A673 (cell line): ENCODE measurements at regions not wholly inside any gene's neighbourhood (a gene's known extent, or its start where the extent isn't known, plus 50 kb on each side); places are given as distances from the start of the nearest gene placed in this dataset.

Source experiments
- BruUV-seq: library from RNA; stranded (reverse); fragments of 400-500 nt; replicated peaks from 2 replicates; lab custom pipeline; 2021; lab: Mats Ljungman, UMichigan
- CTCF ChIA-PET: fragments of 300-600 bp; sonication (Branson Sonifier 250); formaldehyde crosslinking; loops from one replicate; lab custom pipeline; 2022; ENCODE audit warnings: antibody characterized with exemption; lab: Charles Lee
- POLR2A ChIA-PET: fragments of 300-600 bp; sonication (Branson Sonifier 250); formaldehyde crosslinking; loops from one replicate; lab custom pipeline; 2022; ENCODE audit warnings: antibody characterized with exemption; ENCODE audit not compliant: low non-redundant PET; lab: Charles Lee
- DNase-seq: peaks from one replicate; pipeline ENCODE4 v3.0.0-alpha.2; 2015; ENCODE audit warnings: low spot score
- H3K27ac ChIP-seq: fragments of 200-600 bp; sonication (generic); 2 replicates; pipeline ENCODE4 v1.5.1; 2016; ENCODE audit warnings: mixed run types, low read depth, mild to moderate bottlenecking, mixed read lengths, antibody characterized with exemption, low read length; ENCODE audit not compliant: poor library complexity, severe bottlenecking
- H3K27me3 ChIP-seq: fragments of 200-600 bp; sonication (generic); replicated peaks from 2 replicates; pipeline ENCODE4 v1.6.1; 2017; ENCODE audit warnings: mixed run types, low read depth, mild to moderate bottlenecking, mixed read lengths, antibody characterized with exemption, low read length; ENCODE audit not compliant: insufficient read depth, poor library complexity
- H3K36me3 ChIP-seq: fragments of 200-600 bp; sonication (generic); 2 replicates; pipeline ENCODE4 v1.6.1; 2016; ENCODE audit warnings: mixed run types, mild to moderate bottlenecking, mixed read lengths, antibody characterized with exemption, low read length; ENCODE audit not compliant: insufficient read depth, poor library complexity, severe bottlenecking
- H3K4me1 ChIP-seq: fragments of 200-600 bp; sonication (generic); 2 replicates; pipeline ENCODE4 v1.6.1; 2017; ENCODE audit warnings: mixed run types, mild to moderate bottlenecking, mixed read lengths, antibody characterized with exemption, low read length; ENCODE audit not compliant: insufficient read depth, poor library complexity, severe bottlenecking
- H3K4me3 ChIP-seq: fragments of 200-600 bp; sonication (generic); 2 replicates; pipeline ENCODE4 v1.5.1; 2016; ENCODE audit warnings: low read depth, mixed run types, mild to moderate bottlenecking, mixed read lengths, low read length; ENCODE audit not compliant: poor library complexity, severe bottlenecking
- H3K9me3 ChIP-seq: fragments of 200-600 bp; sonication (generic); 2 replicates; pipeline ENCODE4 v1.6.1; 2016; ENCODE audit warnings: mixed run types, low read depth, mild to moderate bottlenecking, mixed read lengths, antibody characterized with exemption, low read length; ENCODE audit not compliant: poor library complexity, severe bottlenecking
- CTCF ChIP-seq: fragments of 300-800, 200-600 bp; sonication (generic); conservative IDR thresholded peaks from 2 replicates; pipeline ENCODE4 v1.5.1; 2017; ENCODE audit warnings: low read depth, mild to moderate bottlenecking, antibody characterized with exemption, low read length, moderate library complexity, mixed read lengths
- EZH2 ChIP-seq: fragments of 200-600 bp; sonication (generic); IDR thresholded peaks from 2 replicates; pipeline ENCODE4 v1.6.1; 2017; ENCODE audit warnings: borderline replicate concordance, low read depth, mild to moderate bottlenecking, mixed read lengths, antibody characterized with exemption, low read length; ENCODE audit not compliant: poor library complexity, severe bottlenecking
- intact Hi-C: fragments of 100-400 bp; cut with micrococcal nuclease; formaldehyde crosslinking; loops from one replicate; pipeline ENCODE4 v1.10.0; 2022; ENCODE audit not compliant: unreplicated experiment

GRCh38 chr13:22262001-22262885, 591.4 kb downstream of the FGF9 start:
- H3K27me3 ChIP-seq = no peaks in the 10 kb centered on the region
- no peak for DNase-seq
- ChIA-PET POLR2A (no interaction called here), CTCF (no interaction called here)
- H3K27ac ChIP-seq = no peak overlapping the region
- intact Hi-C loops = no loop called here
- no peak overlapping the region for H3K4me3 ChIP-seq
- BruUV-seq = no TSS peak
- H3K4me1 ChIP-seq = no peaks in the 10 kb centered on the region
- no peaks in the 10 kb centered on the region for H3K36me3 ChIP-seq
- no peaks in the 10 kb centered on the region for H3K9me3 ChIP-seq
- TF ChIP-seq CTCF (no peak), EZH2 (no peak)

GRCh38 chr13:22263185-22263584, 592.3 kb downstream of the FGF9 start:
- Histone ChIP-seq H3K4me1 (no peaks in the 10 kb centered on the region), H3K27me3 (no peaks in the 10 kb centered on the region), H3K4me3 (no peak overlapping the region), H3K27ac (no peak overlapping the region), H3K36me3 (no peaks in the 10 kb centered on the region), H3K9me3 (no peaks in the 10 kb centered on the region)
- DNase-seq = no peak
- POLR2A ChIA-PET = no interaction called here
- TF ChIP-seq CTCF (no peak), EZH2 (no peak)
- no TSS peak for BruUV-seq
- CTCF ChIA-PET = no interaction called here
- intact Hi-C loops = no loop called here

GRCh38 chr13:22265563-22265962, 594.7 kb downstream of the FGF9 start:
- no peak overlapping the region for H3K27ac ChIP-seq

More at GRCh38 chr13:22265563-22265962, 594.7 kb downstream of the FGF9 start:
- H3K36me3 ChIP-seq = no peaks in the 10 kb centered on the region
- ChIA-PET POLR2A (no interaction called here), CTCF (no interaction called here)
- H3K9me3 ChIP-seq = no peaks in the 10 kb centered on the region
- no peaks in the 10 kb centered on the region for H3K4me1 ChIP-seq
- intact Hi-C loops = no loop called here
- no TSS peak for BruUV-seq
- no peaks in the 10 kb centered on the region for H3K27me3 ChIP-seq
- H3K4me3 ChIP-seq = no peak overlapping the region
- no peak for DNase-seq
- TF ChIP-seq CTCF (no peak), EZH2 (no peak)
